ENCODE measurements at regions not wholly inside any gene's neighbourhood (a gene's known extent, or its start where the extent isn't known, plus 50 kb on each side); places are given as distances from the start of the nearest gene placed in this dataset.

DNA sequence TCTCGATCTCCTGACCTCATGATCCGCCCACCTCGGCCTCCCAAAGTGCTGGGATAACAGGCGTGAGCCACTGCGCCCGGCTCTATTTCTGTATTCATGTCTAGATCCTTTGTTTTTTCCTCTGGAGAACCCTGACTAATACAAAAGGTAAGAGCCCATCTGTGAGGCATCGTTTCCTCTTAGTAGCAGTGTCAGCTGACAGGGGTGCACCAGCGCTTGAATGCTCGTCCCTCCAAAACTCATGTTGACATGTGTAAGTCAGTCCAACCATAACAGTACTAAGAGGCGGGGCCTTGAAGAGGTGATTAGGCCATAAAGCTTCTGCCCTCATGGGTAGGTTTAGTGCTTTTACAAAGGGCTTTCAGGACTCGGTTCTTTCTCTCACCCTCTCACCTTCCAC lies 470.1 kb upstream of the B3GAT1 start:
- no peak overlapping the region for H3K27ac ChIP-seq (ENCODE audit: low read length)
- no peak overlapping the region for H3K4me3 ChIP-seq (ENCODE audit: low read depth in 2 of 2, low read length in 2 of 2)
- POLR2A ChIA-PET = no interaction called here
- intact Hi-C loops (cut with micrococcal nuclease; ENCODE audit: unreplicated experiment) = no loop called here
- TF ChIP-seq SIN3A (IDR thresholded peaks at IDR 0.05; ENCODE audit: borderline replicate concordance, insufficient read depth, low read depth, low read length) = no peak
- TF ChIP-seq POLR2AphosphoS5 (IDR thresholded peaks at IDR 0.05; ENCODE audit: low read depth, low read length) = no peak
- TF ChIP-seq, protein P1, sequence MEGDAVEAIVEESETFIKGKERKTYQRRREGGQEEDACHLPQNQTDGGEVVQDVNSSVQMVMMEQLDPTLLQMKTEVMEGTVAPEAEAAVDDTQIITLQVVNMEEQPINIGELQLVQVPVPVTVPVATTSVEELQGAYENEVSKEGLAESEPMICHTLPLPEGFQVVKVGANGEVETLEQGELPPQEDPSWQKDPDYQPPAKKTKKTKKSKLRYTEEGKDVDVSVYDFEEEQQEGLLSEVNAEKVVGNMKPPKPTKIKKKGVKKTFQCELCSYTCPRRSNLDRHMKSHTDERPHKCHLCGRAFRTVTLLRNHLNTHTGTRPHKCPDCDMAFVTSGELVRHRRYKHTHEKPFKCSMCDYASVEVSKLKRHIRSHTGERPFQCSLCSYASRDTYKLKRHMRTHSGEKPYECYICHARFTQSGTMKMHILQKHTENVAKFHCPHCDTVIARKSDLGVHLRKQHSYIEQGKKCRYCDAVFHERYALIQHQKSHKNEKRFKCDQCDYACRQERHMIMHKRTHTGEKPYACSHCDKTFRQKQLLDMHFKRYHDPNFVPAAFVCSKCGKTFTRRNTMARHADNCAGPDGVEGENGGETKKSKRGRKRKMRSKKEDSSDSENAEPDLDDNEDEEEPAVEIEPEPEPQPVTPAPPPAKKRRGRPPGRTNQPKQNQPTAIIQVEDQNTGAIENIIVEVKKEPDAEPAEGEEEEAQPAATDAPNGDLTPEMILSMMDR (IDR thresholded peaks at IDR 0.05) = no peak
- TF ChIP-seq, protein P2, sequence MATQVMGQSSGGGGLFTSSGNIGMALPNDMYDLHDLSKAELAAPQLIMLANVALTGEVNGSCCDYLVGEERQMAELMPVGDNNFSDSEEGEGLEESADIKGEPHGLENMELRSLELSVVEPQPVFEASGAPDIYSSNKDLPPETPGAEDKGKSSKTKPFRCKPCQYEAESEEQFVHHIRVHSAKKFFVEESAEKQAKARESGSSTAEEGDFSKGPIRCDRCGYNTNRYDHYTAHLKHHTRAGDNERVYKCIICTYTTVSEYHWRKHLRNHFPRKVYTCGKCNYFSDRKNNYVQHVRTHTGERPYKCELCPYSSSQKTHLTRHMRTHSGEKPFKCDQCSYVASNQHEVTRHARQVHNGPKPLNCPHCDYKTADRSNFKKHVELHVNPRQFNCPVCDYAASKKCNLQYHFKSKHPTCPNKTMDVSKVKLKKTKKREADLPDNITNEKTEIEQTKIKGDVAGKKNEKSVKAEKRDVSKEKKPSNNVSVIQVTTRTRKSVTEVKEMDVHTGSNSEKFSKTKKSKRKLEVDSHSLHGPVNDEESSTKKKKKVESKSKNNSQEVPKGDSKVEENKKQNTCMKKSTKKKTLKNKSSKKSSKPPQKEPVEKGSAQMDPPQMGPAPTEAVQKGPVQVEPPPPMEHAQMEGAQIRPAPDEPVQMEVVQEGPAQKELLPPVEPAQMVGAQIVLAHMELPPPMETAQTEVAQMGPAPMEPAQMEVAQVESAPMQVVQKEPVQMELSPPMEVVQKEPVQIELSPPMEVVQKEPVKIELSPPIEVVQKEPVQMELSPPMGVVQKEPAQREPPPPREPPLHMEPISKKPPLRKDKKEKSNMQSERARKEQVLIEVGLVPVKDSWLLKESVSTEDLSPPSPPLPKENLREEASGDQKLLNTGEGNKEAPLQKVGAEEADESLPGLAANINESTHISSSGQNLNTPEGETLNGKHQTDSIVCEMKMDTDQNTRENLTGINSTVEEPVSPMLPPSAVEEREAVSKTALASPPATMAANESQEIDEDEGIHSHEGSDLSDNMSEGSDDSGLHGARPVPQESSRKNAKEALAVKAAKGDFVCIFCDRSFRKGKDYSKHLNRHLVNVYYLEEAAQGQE (IDR thresholded peaks at IDR 0.05; ENCODE audit: insufficient read depth in 1 of 2, low read depth in 2 of 2, low read length in 1 of 2) = no peak
- TF ChIP-seq TCF7L2 (IDR thresholded peaks at IDR 0.05; ENCODE audit: low read depth, low read length) = no peak
- CTCF ChIA-PET = no interaction called here
- DNase-seq (ENCODE audit: low read depth, low spot score) (no peak), ATAC-seq (no peak)
- in situ Hi-C loops (cut with HindIII; ENCODE audit: low pct_unique_long_range_greater_than_20kb, low sequenced_read_pairs) = no loop called here
- no TSS peak for BruUV-seq (replicated peaks)
- H3K9me3 ChIP-seq (ENCODE audit: control insufficient read depth, insufficient read depth, low read depth, low read length) = no peaks in the 10 kb centered on the region
- no peaks in the 10 kb centered on the region for H3K4me1 ChIP-seq (ENCODE audit: control insufficient read depth, insufficient read depth, low read length)
- no peaks in the 10 kb centered on the region for H3K36me3 ChIP-seq (ENCODE audit: control insufficient read depth, insufficient read depth, low read length)
- no peaks in the 10 kb centered on the region; the same call in 1 of the 2 replicates for H3K27me3 ChIP-seq (ENCODE audit: control insufficient read depth, insufficient read depth, low read length)

DNA sequence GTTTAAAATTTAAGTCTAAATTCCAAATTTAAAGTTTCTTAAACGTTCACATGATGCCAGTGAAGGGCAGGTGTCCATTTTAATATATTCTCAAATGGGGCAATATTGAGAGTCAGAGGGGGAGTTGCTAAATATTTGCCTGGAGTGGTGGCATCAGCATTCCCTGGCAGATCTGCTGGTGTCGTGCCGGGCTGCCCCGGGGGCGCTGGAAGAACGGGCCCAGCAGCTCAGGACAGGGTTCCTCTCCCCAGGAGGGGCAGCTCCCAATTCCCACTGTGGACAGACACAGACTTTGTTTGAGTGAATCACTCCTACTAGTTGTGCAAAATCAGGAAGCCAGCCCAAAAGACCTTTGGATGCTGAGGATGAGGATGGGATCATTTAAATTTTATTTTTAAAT lies 468.7 kb upstream of the B3GAT1 start:
- Histone ChIP-seq H3K27me3 (ENCODE audit: control insufficient read depth, insufficient read depth, low read length) (no peaks in the 10 kb centered on the region; the same call in 1 of the 2 replicates), H3K9me3 (ENCODE audit: control insufficient read depth, insufficient read depth, low read depth, low read length) (no peaks in the 10 kb centered on the region), H3K36me3 (ENCODE audit: control insufficient read depth, insufficient read depth, low read length) (no peaks in the 10 kb centered on the region), H3K4me3 (ENCODE audit: low read depth in 2 of 2, low read length in 2 of 2) (no peak overlapping the region), H3K4me1 (ENCODE audit: control insufficient read depth, insufficient read depth, low read length) (no peaks in the 10 kb centered on the region), H3K27ac (ENCODE audit: low read length) (no peak overlapping the region)
- CTCF ChIA-PET = no interaction called here
- TF ChIP-seq, protein P2 (IDR thresholded peaks at IDR 0.05; ENCODE audit: insufficient read depth in 1 of 2, low read depth in 2 of 2, low read length in 1 of 2) = no peak
- TF ChIP-seq SIN3A (IDR thresholded peaks at IDR 0.05; ENCODE audit: borderline replicate concordance, insufficient read depth, low read depth, low read length) = no peak
- no peak for TF ChIP-seq POLR2AphosphoS5 (IDR thresholded peaks at IDR 0.05; ENCODE audit: low read depth, low read length)
- no peak for TF ChIP-seq TCF7L2 (IDR thresholded peaks at IDR 0.05; ENCODE audit: low read depth, low read length)
- TF ChIP-seq, protein P1 (IDR thresholded peaks at IDR 0.05) = no peak
- intact Hi-C loops (cut with micrococcal nuclease; ENCODE audit: unreplicated experiment) (no loop called here), in situ Hi-C loops (cut with HindIII; ENCODE audit: low pct_unique_long_range_greater_than_20kb, low sequenced_read_pairs) (no loop called here)
- no peak for DNase-seq (ENCODE audit: low read depth, low spot score)
- POLR2A ChIA-PET = no interaction called here
- BruUV-seq (replicated peaks) = no TSS peak
- ATAC-seq = no peak

All from Panc1 (cell line).